ENCODE measurements at regions not wholly inside any gene's neighbourhood (a gene's known extent, or its start where the extent isn't known, plus 50 kb on each side); places are given as distances from the start of the nearest gene placed in this dataset.

GRCh38 chr2:88802026-88802425 is 110.6 kb downstream of the RPIA start:
- peak; percentile 53 for DNase-seq (ENCODE audit: low read depth)

- DNase-seq (ENCODE audit: low read depth), result no peak
Observed at GRCh38 chr2:88807237-88807962, 115.9 kb downstream of the RPIA start.

GRCh38 chr2:88808083-88808482 is 116.6 kb downstream of the RPIA start:
- no peak for DNase-seq (ENCODE audit: low read depth)

GRCh38 chr2:88808652-88809051 is 117.2 kb downstream of the RPIA start:
- peak; percentile 48 for DNase-seq (ENCODE audit: low read depth)

GRCh38 chr2:88809216-88809615 is 117.7 kb downstream of the RPIA start:
- no peak for DNase-seq (ENCODE audit: low read depth)

- no peak for DNase-seq (ENCODE audit: low read depth)
Observed at GRCh38 chr2:88810017-88810416, 118.5 kb downstream of the RPIA start.

- no peak for DNase-seq (ENCODE audit: low read depth)
Observed at GRCh38 chr2:88810488-88810887, 119.0 kb downstream of the RPIA start.

- DNase-seq (ENCODE audit: low read depth), result no peak
Observed at GRCh38 chr2:88811233-88811632, 119.8 kb downstream of the RPIA start.

- no peak for DNase-seq (ENCODE audit: low read depth)
Observed at GRCh38 chr2:88811681-88812080, 120.2 kb downstream of the RPIA start.

GRCh38 chr2:88813612-88814011 is 122.1 kb downstream of the RPIA start:
- no peak for DNase-seq (ENCODE audit: low read depth)

GRCh38 chr2:88815282-88815681 is 123.8 kb downstream of the RPIA start:
- DNase-seq (ENCODE audit: low read depth), result no peak

- no peak for DNase-seq (ENCODE audit: low read depth)
Observed at GRCh38 chr2:88815697-88816096, 124.2 kb downstream of the RPIA start.

GRCh38 chr2:88818381-88818780 is 126.9 kb downstream of the RPIA start:
- peak; percentile 83 for DNase-seq (ENCODE audit: low read depth)

- DNase-seq (ENCODE audit: low read depth), result no peak
Observed at GRCh38 chr2:88824951-88825350, 133.5 kb downstream of the RPIA start.

GRCh38 chr2:88826399-88826798 is 134.9 kb downstream of the RPIA start:
- DNase-seq (ENCODE audit: low read depth), result no peak

- no peak for DNase-seq (ENCODE audit: low read depth)
Observed at GRCh38 chr2:88827821-88828220, 136.3 kb downstream of the RPIA start.

GRCh38 chr2:88828397-88829137 is 137.1 kb downstream of the RPIA start:
- peak; percentile 63 for DNase-seq (ENCODE audit: low read depth)

GRCh38 chr2:88829607-88830463 is 138.4 kb downstream of the RPIA start:
- DNase-seq (ENCODE audit: low read depth), result no peak

GRCh38 chr2:88831071-88831791 is 139.8 kb downstream of the RPIA start:
- peak; percentile 69 for DNase-seq (ENCODE audit: low read depth)

- peak; percentile 28 for DNase-seq (ENCODE audit: low read depth)
Observed at GRCh38 chr2:88831792-88832248, 140.3 kb downstream of the RPIA start.

GRCh38 chr2:88832311-88832991 is 141.0 kb downstream of the RPIA start:
- DNase-seq (ENCODE audit: low read depth), result no peak

Measured in HT1080 (cell line).